HFFc6 (cell line): ENCODE measurements at regions not wholly inside any gene's neighbourhood (a gene's known extent, or its start where the extent isn't known, plus 50 kb on each side); places are given as distances from the start of the nearest gene placed in this dataset.

Experiments used
- DNase-seq: peaks from one replicate; pipeline ENCODE4 v3.0.0-alpha.2; 2018
- H3K27ac Mint-ChIP-seq: 2 replicates; pipeline ENCODE4 v1.8.0; 2020; ENCODE audit warnings: mild to moderate bottlenecking, mixed read lengths
- H3K27me3 Mint-ChIP-seq: 2 replicates; pipeline ENCODE4 v1.8.0; 2021; ENCODE audit warnings: mild to moderate bottlenecking, moderate library complexity, mixed read lengths; ENCODE audit not compliant: insufficient read depth
- H3K36me3 Mint-ChIP-seq: 2 replicates; pipeline ENCODE4 v1.8.0; 2021; ENCODE audit warnings: low read depth, mixed read lengths
- H3K4me1 Mint-ChIP-seq: 2 replicates; pipeline ENCODE4 v1.8.0; 2020; ENCODE audit warnings: low read depth, mixed read lengths
- H3K4me3 Mint-ChIP-seq: 2 replicates; pipeline ENCODE4 v1.8.0; 2020; ENCODE audit warnings: mild to moderate bottlenecking, moderate library complexity, mixed read lengths
- H3K9me3 Mint-ChIP-seq: 2 replicates; pipeline ENCODE4 v1.8.0; 2020; ENCODE audit warnings: mild to moderate bottlenecking, mixed read lengths
- TF ChIP-seq, protein P1 (sequence below): fragments of 200-600 bp; sonication (generic); IDR thresholded peaks from 2 replicates; pipeline ENCODE4 v1.5.0; 2021; ENCODE audit warnings: antibody characterized with exemption, mild to moderate bottlenecking

GRCh38 chr6:91606148-91606901, 1019.5 kb upstream of the MAP3K7 start:
- DNase-seq = no peak
- H3K9me3 Mint-ChIP-seq = peaks cover 43% of the 10 kb centered on the region
- no peak overlapping the region for H3K4me3 Mint-ChIP-seq
- H3K27me3 Mint-ChIP-seq = no peaks in the 10 kb centered on the region
- H3K36me3 Mint-ChIP-seq = no peaks in the 10 kb centered on the region
- no peaks in the 10 kb centered on the region for H3K4me1 Mint-ChIP-seq
- TF ChIP-seq, protein P1, sequence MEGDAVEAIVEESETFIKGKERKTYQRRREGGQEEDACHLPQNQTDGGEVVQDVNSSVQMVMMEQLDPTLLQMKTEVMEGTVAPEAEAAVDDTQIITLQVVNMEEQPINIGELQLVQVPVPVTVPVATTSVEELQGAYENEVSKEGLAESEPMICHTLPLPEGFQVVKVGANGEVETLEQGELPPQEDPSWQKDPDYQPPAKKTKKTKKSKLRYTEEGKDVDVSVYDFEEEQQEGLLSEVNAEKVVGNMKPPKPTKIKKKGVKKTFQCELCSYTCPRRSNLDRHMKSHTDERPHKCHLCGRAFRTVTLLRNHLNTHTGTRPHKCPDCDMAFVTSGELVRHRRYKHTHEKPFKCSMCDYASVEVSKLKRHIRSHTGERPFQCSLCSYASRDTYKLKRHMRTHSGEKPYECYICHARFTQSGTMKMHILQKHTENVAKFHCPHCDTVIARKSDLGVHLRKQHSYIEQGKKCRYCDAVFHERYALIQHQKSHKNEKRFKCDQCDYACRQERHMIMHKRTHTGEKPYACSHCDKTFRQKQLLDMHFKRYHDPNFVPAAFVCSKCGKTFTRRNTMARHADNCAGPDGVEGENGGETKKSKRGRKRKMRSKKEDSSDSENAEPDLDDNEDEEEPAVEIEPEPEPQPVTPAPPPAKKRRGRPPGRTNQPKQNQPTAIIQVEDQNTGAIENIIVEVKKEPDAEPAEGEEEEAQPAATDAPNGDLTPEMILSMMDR = no peak
- no peak overlapping the region for H3K27ac Mint-ChIP-seq

DNA sequence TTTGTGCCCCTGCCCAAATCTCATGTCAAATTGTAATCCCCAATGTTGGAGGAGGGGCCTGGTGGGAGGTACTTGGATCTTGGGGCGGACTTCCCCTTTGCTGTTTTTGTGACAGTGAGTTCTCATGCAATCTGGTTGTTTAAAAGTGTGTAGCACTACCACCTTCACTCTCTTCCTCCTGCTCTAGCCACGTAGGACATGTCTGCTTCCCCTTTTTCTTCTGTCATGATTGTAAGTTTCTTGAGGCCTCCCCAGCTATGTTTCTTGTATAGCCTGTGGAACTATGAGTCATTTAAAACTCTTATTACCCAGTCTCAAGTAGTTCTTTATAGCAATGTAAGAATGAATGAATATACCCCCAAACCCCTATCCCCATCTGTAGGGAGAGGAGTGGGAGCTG, 1013.7 kb upstream of the MAP3K7 start:
- H3K4me3 Mint-ChIP-seq = no peak overlapping the region
- H3K9me3 Mint-ChIP-seq = peaks cover 40% of the 10 kb centered on the region
- H3K27ac Mint-ChIP-seq = no peak overlapping the region
- no peak for DNase-seq
- TF ChIP-seq, protein P1 = no peak
- H3K4me1 Mint-ChIP-seq = no peaks in the 10 kb centered on the region
- no peaks in the 10 kb centered on the region for H3K36me3 Mint-ChIP-seq
- no peaks in the 10 kb centered on the region for H3K27me3 Mint-ChIP-seq

DNA sequence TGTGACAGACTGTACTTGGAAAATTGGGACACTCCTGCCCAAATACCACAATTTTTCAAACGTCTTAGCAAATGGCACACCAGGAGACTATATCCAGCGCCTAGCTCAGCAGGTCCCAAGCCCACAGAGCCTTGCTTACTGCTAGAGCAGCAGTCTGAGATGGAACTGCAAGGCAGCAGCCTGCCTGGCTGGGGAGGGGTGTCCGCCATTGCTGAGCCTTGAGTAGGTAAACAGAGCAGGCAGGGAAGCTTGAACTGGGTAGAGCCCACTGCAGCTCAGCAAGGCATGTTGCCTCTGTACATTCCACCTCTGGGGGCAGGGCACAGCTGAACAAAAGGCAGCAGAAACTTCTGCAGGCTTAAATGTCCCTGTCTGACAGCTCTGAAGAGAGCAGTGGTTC, 1003.3 kb upstream of the MAP3K7 start:
- no peak overlapping the region for H3K4me3 Mint-ChIP-seq
- no peak for DNase-seq
- no peak overlapping the region for H3K27ac Mint-ChIP-seq
- H3K27me3 Mint-ChIP-seq = no peaks in the 10 kb centered on the region
- no peaks in the 10 kb centered on the region for H3K4me1 Mint-ChIP-seq
- peaks cover 61% of the 10 kb centered on the region for H3K9me3 Mint-ChIP-seq
- no peaks in the 10 kb centered on the region for H3K36me3 Mint-ChIP-seq
- TF ChIP-seq, protein P1 = no peak

- Mint-ChIP-seq H3K9me3 (peaks cover 29% of the 10 kb centered on the region), H3K36me3 (no peaks in the 10 kb centered on the region; the same call in 1 of the 2 replicates), H3K27ac (no peak overlapping the region), H3K27me3 (no peaks in the 10 kb centered on the region), H3K4me1 (no peaks in the 10 kb centered on the region), H3K4me3 (no peak overlapping the region)
- TF ChIP-seq, protein P1 = no peak
- DNase-seq = no peak
Observed at GRCh38 chr6:91580635-91581034, 993.8 kb upstream of the MAP3K7 start.

- TF ChIP-seq, protein P1 = no peak
- Mint-ChIP-seq H3K4me1 (no peaks in the 10 kb centered on the region), H3K27ac (no peak overlapping the region), H3K27me3 (no peaks in the 10 kb centered on the region), H3K36me3 (no peaks in the 10 kb centered on the region), H3K9me3 (peaks cover 9% of the 10 kb centered on the region), H3K4me3 (no peak overlapping the region)
- DNase-seq = no peak
Observed at GRCh38 chr6:91575032-91575431, 988.2 kb upstream of the MAP3K7 start.
